Ovary (tissue), 7 donors: ENCODE measurements at regions not wholly inside any gene's neighbourhood (a gene's known extent, or its start where the extent isn't known, plus 50 kb on each side); places are given as distances from the start of the nearest gene placed in this dataset.
A peak's percentile ranks its signal among the peaks of the same experiment; 100 is the strongest.

Experiments
- DNase-seq, 5 donors: peaks; one replicate each; pipeline ENCODE4 v3.0.0-alpha.2; 2019 to 2020
- H3K27ac ChIP-seq, 2 donors: fragments of 200-600 bp; one replicate each; pipeline versions ENCODE4 v1.5.1 to v1.8.0; 2019 to 2022
- H3K27me3 ChIP-seq: fragments of 200-600 bp; one replicate; pipeline ENCODE4 v1.8.0; 2022
- H3K36me3 ChIP-seq: fragments of 200-600 bp; sonication (generic); one replicate; pipeline ENCODE4 v1.5.1; 2019
- H3K4me1 ChIP-seq: one replicate; pipeline ENCODE4 v1.8.1; 2013; ENCODE audit warnings: mild to moderate bottlenecking, moderate library complexity; ENCODE audit not compliant: insufficient read depth
- H3K4me3 ChIP-seq: fragments of 200-600 bp; sonication (generic); one replicate; pipeline ENCODE4 v1.5.1; 2017
- H3K9me3 ChIP-seq, 2 donors: fragments of 200-600 bp in 1 of 2; sonication (generic) in 1 of 2; one replicate each; pipeline versions ENCODE4 v1.5.1 to v1.8.1; 2013 to 2019; ENCODE audit warnings: mild to moderate bottlenecking in 1 of 2, moderate library complexity in 1 of 2
- CTCF ChIP-seq, 3 donors: fragments of 450-650 bp in 2 of 3; fragments of 200-600 bp in 1 of 3; IDR thresholded peaks; one replicate each; pipeline versions ENCODE4 v1.5.1 to v1.8.0; 2016 to 2022; ENCODE audit warnings: antibody characterized with exemption in 3 of 3, mild to moderate bottlenecking in 1 of 3
- EP300 ChIP-seq: sonication (generic); formaldehyde crosslinking; IDR thresholded peaks from one replicate; pipeline ENCODE4 v1.6.1; 2017; ENCODE audit warnings: antibody characterized with exemption
- POLR2A ChIP-seq: fragments of 450-650 bp; IDR thresholded peaks from one replicate; pipeline ENCODE4 v1.6.1; 2017; ENCODE audit warnings: antibody characterized with exemption, mild to moderate bottlenecking, moderate library complexity
- WGBS, 3 donors: extraction: QIAGEN DNeasy Blood & Tissue Kit in 1 of 3; methylation state at CpG; one replicate each; pipeline versions ENCODE4 v1.1.5 to v1.1.7; 2013 to 2017; 5-methylcytosine and 5-hydroxymethylcytosine counted together
- intact Hi-C, 4 donors: fragments of 100-400 bp; cut with DNase I; formaldehyde crosslinking; loops; one replicate each; pipeline versions ENCODE4 v1.11.0 to v1.15.1; 2022 to 2023
- donor health status: DM: no; HTN: no; CAD: no; lungs with moderate emphysema.
- donor health status: DM: no; HTN: no; CAD: no.
- donor health status: Bipolar disorder and iron deficiency.
- donor health status: DM: no; HTN: no; CAD: no.
- donor health status: DM: yes; HTN: yes; CAD: no.

DNA sequence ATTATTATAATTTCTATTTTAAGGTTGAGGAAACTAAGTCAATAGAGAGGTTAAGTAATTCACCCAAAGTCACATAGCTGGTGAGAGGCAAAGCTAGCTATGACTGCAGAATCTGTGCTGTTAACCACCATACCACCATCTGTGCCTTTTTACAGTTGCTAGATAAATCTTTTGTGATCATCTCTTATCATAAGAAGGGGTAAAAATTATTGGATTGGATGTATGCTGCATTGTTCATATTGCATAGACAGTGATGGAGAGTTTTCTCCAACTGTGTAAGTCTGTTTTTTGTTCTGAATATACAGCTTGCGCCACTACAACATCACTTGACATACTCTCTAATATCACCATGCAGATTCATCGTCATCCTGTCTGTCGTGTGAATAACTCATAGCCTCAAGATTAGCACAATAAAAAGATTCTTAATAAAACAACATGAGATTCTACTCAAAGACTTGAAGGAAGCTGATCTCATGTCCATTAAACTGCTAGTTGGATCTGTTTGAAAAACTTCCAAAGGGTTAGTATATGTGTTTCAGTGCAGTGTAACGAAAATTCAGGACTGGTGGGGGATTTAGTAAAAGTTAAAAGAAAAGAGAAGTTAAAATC is 495.9 kb downstream of the SPRY1 start:
- Histone ChIP-seq H3K4me1 (peaks cover 5% of the 10 kb centered on the region), H3K9me3 (no peaks in the 10 kb centered on the region), H3K27me3 (no peaks in the 10 kb centered on the region), H3K4me3 (no peak overlapping the region), H3K36me3 (no peaks in the 10 kb centered on the region), H3K27ac (no peak overlapping the region)
- no peak for DNase-seq
- intact Hi-C loops: no loop called here
- WGBS, 3 donors: 69 to 84% (median 72%) methylated on average over 4 of the region's 4 CpGs
- TF ChIP-seq CTCF (IDR thresholded peaks at IDR 0.05) (no peak), POLR2A (no peak), EP300 (no peak)

DNA sequence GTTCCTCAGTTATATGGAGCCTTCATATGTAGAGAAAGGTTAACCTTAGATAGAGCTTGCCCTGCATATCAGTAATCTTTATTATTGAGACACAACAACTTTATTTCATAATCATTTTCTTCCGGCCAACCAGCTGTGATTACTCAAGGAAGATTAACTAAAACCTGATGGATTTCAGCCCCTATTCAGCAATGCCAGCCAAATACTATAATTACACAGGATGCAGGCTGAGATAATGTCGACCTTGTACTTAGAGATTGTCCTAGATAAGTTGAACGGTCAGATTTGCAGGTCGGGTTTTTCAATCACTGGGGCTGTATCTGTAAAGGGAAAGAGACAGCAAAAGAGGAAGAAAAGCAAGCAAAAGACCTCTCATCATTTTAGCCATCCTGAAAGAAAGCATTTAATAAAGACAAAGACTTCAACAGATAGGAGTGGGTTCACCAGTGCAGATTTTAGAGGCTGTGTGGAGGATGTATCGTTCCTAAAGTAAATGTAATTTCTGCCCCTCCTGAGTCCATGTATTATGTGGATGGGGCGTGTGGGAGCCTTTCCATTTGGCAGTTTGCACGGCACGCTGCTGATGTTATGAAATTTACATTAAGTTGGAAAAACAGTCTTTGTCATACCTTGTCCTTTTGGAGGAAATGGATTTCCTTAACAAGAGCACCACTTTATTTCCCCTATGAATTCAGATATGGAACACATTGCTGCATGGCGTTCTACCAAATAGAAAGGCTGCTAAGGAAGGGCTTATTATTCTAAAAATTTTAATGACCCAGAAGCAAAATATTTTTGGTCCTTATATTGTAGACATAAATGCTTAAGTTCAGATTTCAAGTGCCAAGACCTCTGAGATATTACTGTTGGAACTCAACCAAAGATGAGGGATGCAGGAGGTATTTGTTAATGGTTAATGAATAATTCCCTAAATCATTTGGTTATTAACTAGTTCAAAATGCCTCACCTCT is 496.7 kb downstream of the SPRY1 start:
- WGBS, 3 donors: 17 to 22% (median 18%) methylated on average over 9 of the region's 9 CpGs
- Histone ChIP-seq H3K4me1 (peaks cover 5% of the 10 kb centered on the region), H3K4me3 (no peak overlapping the region), H3K27ac (no peak overlapping the region), H3K27me3 (no peaks in the 10 kb centered on the region), H3K9me3 (no peaks in the 10 kb centered on the region), H3K36me3 (no peaks in the 10 kb centered on the region)
- intact Hi-C loops: no loop called here
- DNase-seq: no peak
- TF ChIP-seq CTCF (IDR thresholded peaks at IDR 0.05) (no peak), EP300 (no peak), POLR2A (no peak)

DNA sequence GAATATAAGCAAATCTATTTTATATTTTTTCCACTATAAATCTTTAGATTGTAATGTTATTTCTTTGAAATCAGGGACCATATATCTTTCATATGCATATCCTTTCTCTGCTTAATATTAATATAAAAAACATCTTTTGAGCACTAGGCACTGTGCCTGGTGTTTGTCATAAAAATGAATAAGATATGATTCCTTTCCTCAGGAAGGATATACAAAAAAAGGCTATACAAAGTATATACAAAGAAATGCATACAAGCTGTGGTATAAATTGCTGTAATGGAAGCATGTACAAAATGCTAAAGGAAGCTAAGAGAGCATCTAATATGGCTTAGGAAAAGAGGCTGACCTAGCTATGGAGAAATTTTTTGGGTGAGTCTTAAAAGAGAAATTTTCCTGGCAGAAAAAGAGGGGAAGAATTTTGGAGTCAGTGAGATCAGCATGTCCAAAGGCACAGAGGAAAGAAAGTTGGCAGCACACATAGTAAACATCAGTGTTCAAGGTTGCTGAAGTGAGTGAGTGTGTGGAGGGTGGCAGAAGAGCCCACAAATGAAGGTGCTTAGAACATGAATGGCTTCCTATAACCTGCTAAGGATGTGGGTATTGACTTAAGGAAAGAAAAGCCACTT is 500.0 kb downstream of the SPRY1 start:
- H3K4me3 ChIP-seq: no peak overlapping the region

More for the DNA sequence above, 500.0 kb downstream of the SPRY1 start:
- intact Hi-C loops: no loop called here
- Histone ChIP-seq H3K27me3 (no peaks in the 10 kb centered on the region), H3K4me1 (peaks cover 5% of the 10 kb centered on the region), H3K9me3 (no peaks in the 10 kb centered on the region), H3K36me3 (no peaks in the 10 kb centered on the region), H3K27ac (no peak overlapping the region)
- TF ChIP-seq EP300 (no peak), POLR2A (no peak), CTCF (IDR thresholded peaks at IDR 0.05) (no peak)
- peak in 1 of 5 donors; percentile 26 for DNase-seq
